Fibroblast of lung (primary cell): ENCODE measurements at regions not wholly inside any gene's neighbourhood (a gene's known extent, or its start where the extent isn't known, plus 50 kb on each side); places are given as distances from the start of the nearest gene placed in this dataset.

Experiments
- DNase-seq, 2 donors: peaks; one replicate each; pipeline versions ENCODE4 v3.0.0 to v3.0.0-alpha.2; 2010; ENCODE audit warnings: low read depth in 2 of 2
- H2AFZ ChIP-seq: 2 replicates; pipeline ENCODE4 v1.5.1; 2012; ENCODE audit warnings: low read length, control low read depth, inconsistent platforms
- H3K27ac ChIP-seq: 2 replicates; pipeline ENCODE4 v1.5.1; 2011; ENCODE audit warnings: low read length, control low read depth; ENCODE audit not compliant: insufficient read depth
- H3K27me3 ChIP-seq: 2 replicates; pipeline ENCODE4 v1.5.1; 2011; ENCODE audit warnings: mild to moderate bottlenecking, low read length; ENCODE audit not compliant: control insufficient read depth, insufficient read depth
- H3K36me3 ChIP-seq: 2 replicates; pipeline ENCODE4 v1.5.1; 2011; ENCODE audit warnings: low read length; ENCODE audit not compliant: control insufficient read depth, insufficient read depth
- H3K4me1 ChIP-seq: 2 replicates; pipeline ENCODE4 v1.5.1; 2011; ENCODE audit warnings: low read length; ENCODE audit not compliant: control insufficient read depth, insufficient read depth; ENCODE audit errors: extremely low read depth
- H3K4me2 ChIP-seq: 2 replicates; pipeline ENCODE4 v1.5.1; 2011; ENCODE audit warnings: low read length, control low read depth; ENCODE audit not compliant: insufficient read depth; ENCODE audit errors: extremely low read depth
- H3K4me3 ChIP-seq, 4 experiments: fragments of 200-600 bp in 1 of 4; sonication (generic) in 1 of 4; replicated peaks in 1 of 4; 2 replicates each; pipeline ENCODE4 v1.5.1; 2011 to 2016; ENCODE audit warnings: low read length in 4 of 4, low read depth in 3 of 4, mild to moderate bottlenecking in 3 of 4, control low read depth in 2 of 4, inconsistent platforms in 1 of 4, mixed read lengths in 1 of 4; ENCODE audit not compliant: insufficient read depth in 1 of 4; ENCODE audit errors: control extremely low read depth in 1 of 4
- H3K79me2 ChIP-seq: 2 replicates; pipeline ENCODE4 v1.5.1; 2012; ENCODE audit warnings: mild to moderate bottlenecking, low read length, inconsistent platforms; ENCODE audit not compliant: control insufficient read depth, insufficient read depth
- H3K9ac ChIP-seq: 2 replicates; pipeline ENCODE4 v1.5.1; 2011; ENCODE audit warnings: mild to moderate bottlenecking, low read length, control low read depth; ENCODE audit not compliant: insufficient read depth
- H3K9me3 ChIP-seq: 2 replicates; pipeline ENCODE4 v1.5.1; 2012; ENCODE audit warnings: low read depth, low read length; ENCODE audit not compliant: control insufficient read depth, insufficient read depth
- H4K20me1 ChIP-seq: 2 replicates; pipeline ENCODE4 v1.5.1; 2011; ENCODE audit warnings: low read length; ENCODE audit not compliant: control insufficient read depth, insufficient read depth; ENCODE audit errors: extremely low read depth
- EZH2 ChIP-seq: IDR thresholded peaks from 2 replicates; pipeline ENCODE4 v1.5.1; 2012; ENCODE audit warnings: low read length, control low read depth, mild to moderate bottlenecking; ENCODE audit errors: missing control alignments
- TF ChIP-seq, protein P1 (sequence below), 2 donors: IDR thresholded peaks in 1 of 2; conservative IDR thresholded peaks in 1 of 2; 1 replicate in 1 of 2; 2 replicates in 1 of 2; pipeline ENCODE4 v1.5.1; 2011 to 2012; ENCODE audit warnings: low read length in 2 of 2, control low read depth in 1 of 2, inconsistent platforms in 1 of 2, low read depth in 1 of 2, mild to moderate bottlenecking in 1 of 2

DNA sequence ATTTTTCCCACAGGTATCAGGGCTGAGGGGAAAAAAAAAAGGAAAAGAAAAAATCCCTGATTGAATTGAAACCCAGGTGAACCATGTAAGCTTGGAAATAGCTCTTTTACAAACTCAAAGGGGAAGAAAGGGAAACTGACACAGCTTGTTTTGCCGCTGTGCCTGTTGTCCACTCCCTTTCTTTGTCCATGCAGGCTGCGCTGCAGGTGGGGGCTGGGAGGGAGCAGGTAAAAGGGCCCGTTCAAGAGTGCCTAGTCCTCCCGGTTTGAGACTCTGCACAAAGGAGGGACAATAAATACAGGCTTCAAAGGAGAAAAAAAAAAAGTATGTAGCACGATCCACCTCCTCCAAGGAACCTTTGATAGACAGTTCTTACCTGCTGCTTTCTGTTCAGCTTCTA, 194.8 kb downstream of the GRIN2B start:
- Histone ChIP-seq H3K9ac (no peak overlapping the region), H3K79me2 (no peaks in the 10 kb centered on the region), H3K4me3 (no peak overlapping the region), H2AFZ (no peak overlapping the region), H3K9me3 (no peaks in the 10 kb centered on the region), H3K36me3 (no peaks in the 10 kb centered on the region), H3K4me1 (no peaks in the 10 kb centered on the region), H4K20me1 (no peaks in the 10 kb centered on the region), H3K4me2 (no peak overlapping the region), H3K27me3 (no peaks in the 10 kb centered on the region), H3K27ac (no peak overlapping the region)
- TF ChIP-seq EZH2 = no peak
- TF ChIP-seq, protein P1, sequence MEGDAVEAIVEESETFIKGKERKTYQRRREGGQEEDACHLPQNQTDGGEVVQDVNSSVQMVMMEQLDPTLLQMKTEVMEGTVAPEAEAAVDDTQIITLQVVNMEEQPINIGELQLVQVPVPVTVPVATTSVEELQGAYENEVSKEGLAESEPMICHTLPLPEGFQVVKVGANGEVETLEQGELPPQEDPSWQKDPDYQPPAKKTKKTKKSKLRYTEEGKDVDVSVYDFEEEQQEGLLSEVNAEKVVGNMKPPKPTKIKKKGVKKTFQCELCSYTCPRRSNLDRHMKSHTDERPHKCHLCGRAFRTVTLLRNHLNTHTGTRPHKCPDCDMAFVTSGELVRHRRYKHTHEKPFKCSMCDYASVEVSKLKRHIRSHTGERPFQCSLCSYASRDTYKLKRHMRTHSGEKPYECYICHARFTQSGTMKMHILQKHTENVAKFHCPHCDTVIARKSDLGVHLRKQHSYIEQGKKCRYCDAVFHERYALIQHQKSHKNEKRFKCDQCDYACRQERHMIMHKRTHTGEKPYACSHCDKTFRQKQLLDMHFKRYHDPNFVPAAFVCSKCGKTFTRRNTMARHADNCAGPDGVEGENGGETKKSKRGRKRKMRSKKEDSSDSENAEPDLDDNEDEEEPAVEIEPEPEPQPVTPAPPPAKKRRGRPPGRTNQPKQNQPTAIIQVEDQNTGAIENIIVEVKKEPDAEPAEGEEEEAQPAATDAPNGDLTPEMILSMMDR (conservative IDR thresholded peaks at IDR 0.05 in 1 of 2, IDR thresholded peaks at IDR 0.05 in 1 of 2; ENCODE audit: low read depth in 1 of 2, low read length in 2 of 2) = no peak
- no peak for DNase-seq

DNA sequence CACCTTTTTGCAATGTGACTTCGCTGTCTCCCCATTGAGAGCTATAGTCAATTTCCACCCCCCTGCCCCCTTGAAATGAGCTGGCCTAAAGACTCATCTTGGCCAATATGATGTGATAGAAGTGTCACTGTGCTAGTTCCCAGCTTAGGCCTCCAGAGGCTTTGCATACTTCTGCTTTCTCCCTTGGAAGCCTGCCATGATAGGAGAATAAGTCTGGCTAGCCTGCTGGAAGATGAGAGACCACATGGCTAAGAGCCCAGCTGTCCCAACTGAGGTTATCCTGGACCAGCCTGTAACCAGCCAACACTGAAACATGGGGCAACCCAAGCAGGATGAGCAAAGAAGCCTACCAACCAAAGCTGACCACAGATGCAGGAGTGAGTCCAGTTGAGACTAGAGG, 196.9 kb downstream of the GRIN2B start:
- Histone ChIP-seq H3K36me3 (no peaks in the 10 kb centered on the region), H3K4me1 (no peaks in the 10 kb centered on the region), H3K27me3 (no peaks in the 10 kb centered on the region), H3K79me2 (no peaks in the 10 kb centered on the region), H3K27ac (no peak overlapping the region), H2AFZ (no peak overlapping the region), H3K9ac (no peak overlapping the region), H3K4me2 (no peak overlapping the region), H3K4me3 (no peak overlapping the region), H3K9me3 (no peaks in the 10 kb centered on the region), H4K20me1 (no peaks in the 10 kb centered on the region)
- no peak for DNase-seq
- no peak for TF ChIP-seq EZH2
- TF ChIP-seq, protein P1 (conservative IDR thresholded peaks at IDR 0.05 in 1 of 2, IDR thresholded peaks at IDR 0.05 in 1 of 2; ENCODE audit: low read depth in 1 of 2, low read length in 2 of 2) = no peak

DNA sequence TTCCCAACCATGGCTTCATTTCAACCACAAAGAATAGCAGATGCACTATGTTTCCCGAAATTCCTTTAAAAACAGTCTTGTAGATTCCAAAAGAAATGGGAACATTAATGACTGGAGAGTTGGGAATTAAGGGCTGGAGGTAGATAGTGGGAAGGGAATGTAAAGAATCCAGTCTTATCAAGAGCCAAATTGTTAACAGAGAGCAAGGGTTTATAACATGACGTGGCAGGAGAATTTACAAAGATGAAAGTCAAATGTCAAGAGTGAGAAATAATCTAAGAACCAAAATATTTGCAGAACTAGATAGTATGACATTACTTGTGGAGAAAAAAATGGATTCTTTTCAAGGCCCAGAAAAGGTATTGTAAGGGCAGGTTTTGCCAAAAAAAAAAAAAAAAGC, 200.9 kb downstream of the GRIN2B start:
- H3K9ac ChIP-seq = no peak overlapping the region
- TF ChIP-seq EZH2 = no peak
- TF ChIP-seq, protein P1 (conservative IDR thresholded peaks at IDR 0.05 in 1 of 2, IDR thresholded peaks at IDR 0.05 in 1 of 2; ENCODE audit: low read depth in 1 of 2, low read length in 2 of 2) = no peak
- no peaks in the 10 kb centered on the region for H3K4me1 ChIP-seq
- no peaks in the 10 kb centered on the region for H3K79me2 ChIP-seq
- H3K4me2 ChIP-seq = no peak overlapping the region
- no peaks in the 10 kb centered on the region for H4K20me1 ChIP-seq
- no peak overlapping the region for H3K4me3 ChIP-seq
- H3K27me3 ChIP-seq = no peaks in the 10 kb centered on the region
- no peak overlapping the region for H3K27ac ChIP-seq
- no peaks in the 10 kb centered on the region for H3K36me3 ChIP-seq
- peak in 1 of 2 donors; percentile 25 for DNase-seq
- no peaks in the 10 kb centered on the region for H3K9me3 ChIP-seq
- no peak overlapping the region for H2AFZ ChIP-seq
